ENCODE measurements at regions not wholly inside any gene's neighbourhood (a gene's known extent, or its start where the extent isn't known, plus 50 kb on each side); places are given as distances from the start of the nearest gene placed in this dataset.

DNA sequence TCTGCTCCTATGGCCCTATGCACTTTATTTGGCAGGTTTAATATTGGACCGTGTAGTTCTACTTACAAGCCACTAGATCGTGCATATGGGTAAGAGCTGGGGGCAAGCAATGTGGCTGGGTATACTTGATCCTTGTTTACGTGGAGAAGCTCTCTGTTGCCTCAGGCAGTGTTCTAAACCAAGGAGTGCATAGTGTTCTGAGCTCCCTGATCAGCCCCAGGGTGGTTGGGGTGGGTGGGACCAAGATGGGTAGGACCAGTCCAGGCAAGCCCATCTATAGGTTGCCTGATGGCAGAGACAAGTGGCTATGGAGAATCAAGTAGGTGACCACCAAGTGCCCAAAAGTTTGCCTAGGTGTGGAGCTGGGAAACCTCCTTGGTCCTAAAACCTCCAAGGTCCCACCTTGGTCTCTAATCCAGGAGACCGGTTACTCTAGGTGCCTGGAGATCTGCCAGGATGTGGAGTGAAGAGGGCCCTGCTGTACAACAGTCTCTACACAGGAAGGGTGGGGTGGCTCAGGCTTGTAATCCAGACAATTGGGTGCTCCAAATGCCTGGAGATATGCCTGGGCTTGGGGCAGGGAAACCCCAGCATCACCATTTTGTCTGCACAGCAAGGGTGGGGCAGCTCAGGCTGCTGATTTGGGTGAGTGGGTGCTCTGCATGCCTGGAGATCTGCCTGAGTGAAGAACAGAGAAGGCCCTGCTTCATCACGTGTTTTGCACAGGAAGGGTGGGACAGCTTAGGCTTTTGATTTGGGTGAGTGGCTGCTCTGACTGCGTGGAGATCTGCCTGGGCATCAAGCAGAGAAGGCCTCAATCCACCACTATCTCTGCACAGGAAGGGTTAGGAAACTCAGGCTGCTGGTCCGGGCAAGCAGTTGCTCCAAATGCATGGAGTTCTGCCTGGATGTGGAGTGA, 659.8 kb downstream of the TLE4 start:
- TF ChIP-seq, protein P1, sequence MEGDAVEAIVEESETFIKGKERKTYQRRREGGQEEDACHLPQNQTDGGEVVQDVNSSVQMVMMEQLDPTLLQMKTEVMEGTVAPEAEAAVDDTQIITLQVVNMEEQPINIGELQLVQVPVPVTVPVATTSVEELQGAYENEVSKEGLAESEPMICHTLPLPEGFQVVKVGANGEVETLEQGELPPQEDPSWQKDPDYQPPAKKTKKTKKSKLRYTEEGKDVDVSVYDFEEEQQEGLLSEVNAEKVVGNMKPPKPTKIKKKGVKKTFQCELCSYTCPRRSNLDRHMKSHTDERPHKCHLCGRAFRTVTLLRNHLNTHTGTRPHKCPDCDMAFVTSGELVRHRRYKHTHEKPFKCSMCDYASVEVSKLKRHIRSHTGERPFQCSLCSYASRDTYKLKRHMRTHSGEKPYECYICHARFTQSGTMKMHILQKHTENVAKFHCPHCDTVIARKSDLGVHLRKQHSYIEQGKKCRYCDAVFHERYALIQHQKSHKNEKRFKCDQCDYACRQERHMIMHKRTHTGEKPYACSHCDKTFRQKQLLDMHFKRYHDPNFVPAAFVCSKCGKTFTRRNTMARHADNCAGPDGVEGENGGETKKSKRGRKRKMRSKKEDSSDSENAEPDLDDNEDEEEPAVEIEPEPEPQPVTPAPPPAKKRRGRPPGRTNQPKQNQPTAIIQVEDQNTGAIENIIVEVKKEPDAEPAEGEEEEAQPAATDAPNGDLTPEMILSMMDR (IDR thresholded peaks at IDR 0.05; ENCODE audit: poor library complexity): no peak
- TF ChIP-seq EZH2 (IDR thresholded peaks at IDR 0.05; ENCODE audit: borderline replicate concordance) (no peak), EZH2phosphoT487 (IDR thresholded peaks at IDR 0.05; ENCODE audit: low read depth, severe bottlenecking, unreplicated experiment) (no peak)

All from hepatocyte (in vitro differentiated cells).